Vagina (tissue), 2 donors: ENCODE measurements at regions not wholly inside any gene's neighbourhood (a gene's known extent, or its start where the extent isn't known, plus 50 kb on each side); places are given as distances from the start of the nearest gene placed in this dataset.
"Not testable (repeated sequence)": the region's sequence is repeated elsewhere in the genome, so short reads cannot be mapped to it uniquely, and the experiment has no call there.

ENCODE experiments used
- POLR2AphosphoS5 ChIP-seq, 2 donors: sonication (generic); formaldehyde crosslinking; IDR thresholded peaks; one replicate each; pipeline ENCODE4 v1.9.0; 2017; ENCODE audit warnings: antibody characterized with exemption in 2 of 2, mild to moderate bottlenecking in 2 of 2, low read depth in 1 of 2; ENCODE audit not compliant: insufficient read depth in 1 of 2
- TF ChIP-seq, protein P1 (sequence below), 3 experiments: fragments of 450-650 bp in 2 of 3; fragments of 200-600 bp in 1 of 3; sonication (generic) in 1 of 3; IDR thresholded peaks; one replicate each; pipeline ENCODE4 v1.5.1; 2017 to 2019; ENCODE audit warnings: antibody characterized with exemption in 3 of 3, mild to moderate bottlenecking in 2 of 3, moderate library complexity in 2 of 3

DNA sequence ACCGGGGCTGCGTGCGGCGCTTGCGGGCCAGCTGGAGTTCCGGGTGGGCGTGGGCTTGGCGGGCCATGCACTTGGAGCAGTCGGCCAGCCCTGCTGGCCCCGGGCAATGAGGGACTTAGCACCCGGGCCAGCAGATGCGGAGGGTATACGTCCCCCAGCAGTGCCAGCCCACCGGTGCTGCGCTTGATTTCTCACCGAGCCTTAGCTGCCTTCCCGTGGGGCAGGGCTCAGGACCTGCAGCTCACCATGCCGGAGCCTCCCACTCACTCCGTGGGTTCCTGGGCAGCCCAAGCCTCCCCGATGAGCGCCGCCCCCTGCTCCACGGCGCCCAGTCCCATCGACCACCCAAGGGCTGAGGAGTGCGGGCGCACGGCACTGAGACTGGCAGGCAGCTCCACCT lies 51.4 kb upstream of the INPP4B start:
- TF ChIP-seq POLR2AphosphoS5 (IDR thresholded peaks at IDR 0.05; ENCODE audit: insufficient read depth in 1 of 2, low read depth in 1 of 2) = not testable (repeated sequence)
- TF ChIP-seq, protein P1, sequence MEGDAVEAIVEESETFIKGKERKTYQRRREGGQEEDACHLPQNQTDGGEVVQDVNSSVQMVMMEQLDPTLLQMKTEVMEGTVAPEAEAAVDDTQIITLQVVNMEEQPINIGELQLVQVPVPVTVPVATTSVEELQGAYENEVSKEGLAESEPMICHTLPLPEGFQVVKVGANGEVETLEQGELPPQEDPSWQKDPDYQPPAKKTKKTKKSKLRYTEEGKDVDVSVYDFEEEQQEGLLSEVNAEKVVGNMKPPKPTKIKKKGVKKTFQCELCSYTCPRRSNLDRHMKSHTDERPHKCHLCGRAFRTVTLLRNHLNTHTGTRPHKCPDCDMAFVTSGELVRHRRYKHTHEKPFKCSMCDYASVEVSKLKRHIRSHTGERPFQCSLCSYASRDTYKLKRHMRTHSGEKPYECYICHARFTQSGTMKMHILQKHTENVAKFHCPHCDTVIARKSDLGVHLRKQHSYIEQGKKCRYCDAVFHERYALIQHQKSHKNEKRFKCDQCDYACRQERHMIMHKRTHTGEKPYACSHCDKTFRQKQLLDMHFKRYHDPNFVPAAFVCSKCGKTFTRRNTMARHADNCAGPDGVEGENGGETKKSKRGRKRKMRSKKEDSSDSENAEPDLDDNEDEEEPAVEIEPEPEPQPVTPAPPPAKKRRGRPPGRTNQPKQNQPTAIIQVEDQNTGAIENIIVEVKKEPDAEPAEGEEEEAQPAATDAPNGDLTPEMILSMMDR (IDR thresholded peaks at IDR 0.05) = not testable (repeated sequence)
